HG02852 (cell line): ENCODE measurements at regions not wholly inside any gene's neighbourhood (a gene's known extent, or its start where the extent isn't known, plus 50 kb on each side); places are given as distances from the start of the nearest gene placed in this dataset.
A peak's percentile ranks its signal among the peaks of the same experiment; 100 is the strongest.
"Not testable (repeated sequence)": the region's sequence is repeated elsewhere in the genome, so short reads cannot be mapped to it uniquely, and the experiment has no call there.

Source experiments
- ATAC-seq: cut with Tn5 transposase; IDR thresholded peaks from one replicate; pipeline ENCODE4 v1.9.1; 2021; ENCODE audit warnings: mild to moderate bottlenecking, moderate library complexity; ENCODE audit not compliant: unreplicated experiment

GRCh38 chr7:143704813-143705212 is 52.7 kb downstream of the CTAGE6 start:
- not testable (repeated sequence) for ATAC-seq

DNA sequence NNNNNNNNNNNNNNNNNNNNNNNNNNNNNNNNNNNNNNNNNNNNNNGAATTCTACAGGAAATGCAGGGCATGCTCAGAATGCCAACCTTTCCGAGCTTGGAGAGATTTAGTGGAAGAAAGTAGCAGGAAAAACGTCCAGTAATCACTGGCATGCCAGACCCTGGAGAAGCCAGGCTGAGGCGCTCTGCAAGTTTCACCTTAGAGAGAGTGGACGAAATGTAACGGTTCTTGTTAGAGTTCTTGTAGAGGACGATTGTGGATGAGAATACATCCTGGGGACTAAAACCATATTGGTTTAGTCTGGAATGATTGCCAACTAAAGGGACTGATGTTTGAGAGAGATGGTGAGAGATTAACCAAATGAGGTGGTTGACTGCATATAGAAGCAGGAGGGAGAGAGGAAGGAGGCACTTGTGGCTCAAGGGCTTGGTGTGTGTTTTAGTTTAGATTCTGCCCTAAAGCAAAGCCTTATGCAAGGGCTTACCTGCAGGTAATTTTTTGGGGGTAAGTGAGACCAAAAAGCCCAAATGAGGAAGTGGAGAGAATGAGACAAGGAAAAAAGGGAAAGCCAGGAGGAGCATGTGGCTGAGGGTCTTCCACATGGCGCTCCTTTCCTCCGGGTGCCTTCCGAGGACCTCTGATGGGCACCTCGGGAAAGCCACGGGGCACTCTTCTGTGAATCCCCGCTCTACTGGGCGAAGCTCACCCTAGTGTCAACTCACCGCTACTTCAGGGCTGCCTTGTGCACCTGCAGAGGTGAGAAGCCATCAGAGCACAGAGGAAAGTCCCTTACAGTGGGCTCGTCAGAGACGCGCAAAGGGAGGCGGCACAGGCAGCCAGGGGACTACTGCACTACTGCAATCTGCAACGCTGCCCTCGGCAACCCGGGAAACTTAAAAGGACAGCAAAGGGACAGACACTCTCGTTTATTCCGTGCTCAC is 56.5 kb downstream of the CTAGE6 start:
- ATAC-seq, result peak; percentile 98
